OCI-LY7 (cell line): ENCODE measurements at regions not wholly inside any gene's neighbourhood (a gene's known extent, or its start where the extent isn't known, plus 50 kb on each side); places are given as distances from the start of the nearest gene placed in this dataset.

Experiments used
- BruUV-seq: library from RNA; stranded (reverse); fragments of 400-500 nt; replicated peaks from 2 replicates; lab custom pipeline; 2021; lab: Mats Ljungman, UMichigan
- CTCF ChIA-PET: fragments of 300-600 bp; sonication (Branson Sonifier 250); formaldehyde crosslinking; loops from one replicate; lab custom pipeline; 2022; ENCODE audit warnings: antibody characterized with exemption; ENCODE audit not compliant: unreplicated experiment; lab: Charles Lee
- POLR2A ChIA-PET: fragments of 300-600 bp; sonication (Branson Sonifier 250); formaldehyde crosslinking; loops from one replicate; lab custom pipeline; 2022; ENCODE audit warnings: antibody characterized with exemption; lab: Charles Lee
- DNase-seq: peaks from one replicate; pipeline ENCODE4 v3.0.0-alpha.2; 2015; ENCODE audit warnings: low spot score
- H2AFZ ChIP-seq: fragments of 200-600 bp; sonication (generic), shearing (Covaris generic); 2 replicates; pipeline ENCODE4 v1.6.1; 2014; ENCODE audit warnings: mild to moderate bottlenecking, antibody characterized with exemption, low read length, moderate library complexity
- H3K27ac ChIP-seq: fragments of 200-600 bp; sonication (generic); 2 replicates; pipeline ENCODE4 v1.5.1; 2014; ENCODE audit warnings: mixed run types, low read depth, mild to moderate bottlenecking, moderate library complexity, low read length, inconsistent platforms; ENCODE audit not compliant: poor library complexity, severe bottlenecking
- H3K36me3 ChIP-seq: fragments of 200-600 bp; sonication (generic); 2 replicates; pipeline ENCODE4 v1.6.1; 2014; ENCODE audit warnings: mild to moderate bottlenecking, antibody characterized with exemption, low read length, moderate library complexity, mixed read lengths; ENCODE audit not compliant: insufficient read depth
- H3K4me1 ChIP-seq: fragments of 200-600 bp; sonication (generic); 2 replicates; pipeline ENCODE4 v1.5.1; 2014; ENCODE audit warnings: mild to moderate bottlenecking, low read length; ENCODE audit not compliant: insufficient read depth, poor library complexity, severe bottlenecking
- H3K4me2 ChIP-seq: fragments of 200-600 bp; sonication (generic); 2 replicates; pipeline ENCODE4 v1.6.1; 2014; ENCODE audit warnings: mild to moderate bottlenecking, low read length
- H3K4me3 ChIP-seq: fragments of 200-600 bp; sonication (generic); 2 replicates; pipeline ENCODE4 v1.5.1; 2014; ENCODE audit warnings: mild to moderate bottlenecking, low read depth, low read length; ENCODE audit not compliant: poor library complexity, severe bottlenecking
- H3K79me2 ChIP-seq: fragments of 200-600 bp; sonication (generic); 2 replicates; pipeline ENCODE4 v1.6.1; 2016; ENCODE audit warnings: low read depth, mild to moderate bottlenecking, low read length, moderate library complexity, mixed read lengths; ENCODE audit not compliant: insufficient read depth
- H3K9me2 ChIP-seq: fragments of 200-600 bp; sonication (generic); 2 replicates; pipeline ENCODE4 v1.6.1; 2016; ENCODE audit warnings: mild to moderate bottlenecking, low read length, mixed read lengths; ENCODE audit not compliant: insufficient read depth
- H3K9me3 ChIP-seq: fragments of 200-600 bp; sonication (generic); 2 replicates; pipeline ENCODE4 v1.6.1; 2014; ENCODE audit warnings: mild to moderate bottlenecking, mixed run types, low read length, mixed read lengths
- H4K20me1 ChIP-seq: fragments of 200-600 bp; sonication (generic); 2 replicates; pipeline ENCODE4 v1.6.1; 2014; ENCODE audit warnings: mild to moderate bottlenecking, antibody characterized with exemption, low read length, moderate library complexity, mixed read lengths; ENCODE audit not compliant: insufficient read depth
- EZH2phosphoT487 ChIP-seq: fragments of 200-600 bp; sonication (generic); IDR thresholded peaks from 2 replicates; pipeline ENCODE4 v1.6.1; 2018; ENCODE audit warnings: low read depth, borderline replicate concordance, mild to moderate bottlenecking, mixed run types, antibody characterized with exemption, low read length, moderate library complexity, mixed read lengths
- intact Hi-C: fragments of 100-400 bp; cut with micrococcal nuclease; formaldehyde crosslinking; loops from one replicate; pipeline ENCODE4 v1.10.0; 2022; ENCODE audit not compliant: unreplicated experiment
- TF ChIP-seq, protein P1 (sequence below): fragments of 200-600 bp; sonication (generic); conservative IDR thresholded peaks from 2 replicates; pipeline ENCODE4 v1.5.1; 2014; ENCODE audit warnings: mild to moderate bottlenecking, antibody characterized with exemption, low read length, moderate library complexity, mixed read lengths

DNA sequence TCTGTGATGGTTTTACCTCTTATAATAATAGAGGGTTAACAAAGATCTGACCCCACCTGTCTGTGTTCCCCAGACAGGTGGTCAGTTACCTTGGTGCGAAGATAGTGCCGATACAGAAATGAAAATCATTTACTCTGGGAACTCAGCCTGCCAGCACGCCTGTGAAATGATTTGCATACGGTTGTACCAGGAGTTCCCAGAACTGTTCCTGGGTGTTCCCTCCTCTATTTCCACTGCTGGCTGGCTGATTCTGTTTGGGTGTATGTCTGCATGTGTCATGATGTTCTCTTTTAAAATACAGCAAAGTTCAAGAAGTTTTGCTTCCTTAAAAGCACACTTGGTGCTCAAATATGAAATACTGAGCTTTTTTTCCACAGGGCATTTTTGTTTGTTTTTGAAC lies 527.1 kb downstream of the FGF9 start:
- H3K79me2 ChIP-seq: no peaks in the 10 kb centered on the region
- no peaks in the 10 kb centered on the region for H4K20me1 ChIP-seq
- no TSS peak for BruUV-seq
- H3K4me1 ChIP-seq: no peaks in the 10 kb centered on the region
- no peak for TF ChIP-seq EZH2phosphoT487
- TF ChIP-seq, protein P1, sequence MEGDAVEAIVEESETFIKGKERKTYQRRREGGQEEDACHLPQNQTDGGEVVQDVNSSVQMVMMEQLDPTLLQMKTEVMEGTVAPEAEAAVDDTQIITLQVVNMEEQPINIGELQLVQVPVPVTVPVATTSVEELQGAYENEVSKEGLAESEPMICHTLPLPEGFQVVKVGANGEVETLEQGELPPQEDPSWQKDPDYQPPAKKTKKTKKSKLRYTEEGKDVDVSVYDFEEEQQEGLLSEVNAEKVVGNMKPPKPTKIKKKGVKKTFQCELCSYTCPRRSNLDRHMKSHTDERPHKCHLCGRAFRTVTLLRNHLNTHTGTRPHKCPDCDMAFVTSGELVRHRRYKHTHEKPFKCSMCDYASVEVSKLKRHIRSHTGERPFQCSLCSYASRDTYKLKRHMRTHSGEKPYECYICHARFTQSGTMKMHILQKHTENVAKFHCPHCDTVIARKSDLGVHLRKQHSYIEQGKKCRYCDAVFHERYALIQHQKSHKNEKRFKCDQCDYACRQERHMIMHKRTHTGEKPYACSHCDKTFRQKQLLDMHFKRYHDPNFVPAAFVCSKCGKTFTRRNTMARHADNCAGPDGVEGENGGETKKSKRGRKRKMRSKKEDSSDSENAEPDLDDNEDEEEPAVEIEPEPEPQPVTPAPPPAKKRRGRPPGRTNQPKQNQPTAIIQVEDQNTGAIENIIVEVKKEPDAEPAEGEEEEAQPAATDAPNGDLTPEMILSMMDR: no peak
- no peak overlapping the region for H3K27ac ChIP-seq
- no peak overlapping the region for H2AFZ ChIP-seq
- H3K4me3 ChIP-seq: no peak overlapping the region
- no peaks in the 10 kb centered on the region for H3K36me3 ChIP-seq
- intact Hi-C loops: no loop called here
- no peak overlapping the region for H3K4me2 ChIP-seq
- ChIA-PET CTCF (no interaction called here), POLR2A (no interaction called here)
- H3K9me2 ChIP-seq: no peaks in the 10 kb centered on the region
- H3K9me3 ChIP-seq: no peaks in the 10 kb centered on the region
- DNase-seq: no peak

DNA sequence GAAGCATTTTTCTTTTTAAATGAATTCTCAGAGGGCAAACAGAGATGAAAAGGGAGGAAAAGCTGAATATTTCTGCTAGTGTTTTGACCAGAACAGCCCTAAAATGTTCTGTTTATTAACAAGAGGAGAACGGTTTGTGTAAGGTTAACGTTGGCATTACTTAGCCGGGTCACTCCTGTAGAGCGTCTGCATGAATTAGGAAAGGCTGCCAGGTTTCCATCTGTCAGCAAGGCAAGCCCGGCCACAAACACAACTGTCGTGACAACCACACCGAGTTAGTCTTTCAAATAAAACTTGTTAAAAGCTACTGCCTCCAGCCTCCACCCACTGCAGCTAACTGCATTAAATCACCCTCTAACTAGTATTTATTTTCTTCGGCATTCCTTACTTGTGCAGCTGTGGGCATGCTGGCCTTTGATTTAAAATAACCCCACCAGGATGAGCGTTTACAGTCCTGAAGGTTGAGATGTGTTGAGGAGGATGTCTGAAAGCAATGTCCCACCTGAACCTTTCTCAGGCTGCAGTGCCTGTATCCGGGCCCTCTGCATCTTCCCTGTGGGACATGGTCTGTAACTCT lies 527.9 kb downstream of the FGF9 start:
- Histone ChIP-seq H2AFZ (no peak overlapping the region), H3K9me3 (no peaks in the 10 kb centered on the region), H3K4me1 (no peaks in the 10 kb centered on the region), H4K20me1 (no peaks in the 10 kb centered on the region), H3K4me3 (no peak overlapping the region), H3K79me2 (no peaks in the 10 kb centered on the region), H3K36me3 (no peaks in the 10 kb centered on the region), H3K9me2 (no peaks in the 10 kb centered on the region), H3K27ac (no peak overlapping the region), H3K4me2 (no peak overlapping the region)
- no peak for DNase-seq
- no peak for TF ChIP-seq EZH2phosphoT487
- TF ChIP-seq, protein P1: no peak
- no TSS peak for BruUV-seq
- POLR2A ChIA-PET: interaction anchor here (0.5 to 0.6 kb wide), 2 partner anchors 59 to 805 kb away, joined by 3 read pairs; no protein-coding TSS in a partner anchor
- intact Hi-C loops: no loop called here
- CTCF ChIA-PET: no interaction called here

DNA sequence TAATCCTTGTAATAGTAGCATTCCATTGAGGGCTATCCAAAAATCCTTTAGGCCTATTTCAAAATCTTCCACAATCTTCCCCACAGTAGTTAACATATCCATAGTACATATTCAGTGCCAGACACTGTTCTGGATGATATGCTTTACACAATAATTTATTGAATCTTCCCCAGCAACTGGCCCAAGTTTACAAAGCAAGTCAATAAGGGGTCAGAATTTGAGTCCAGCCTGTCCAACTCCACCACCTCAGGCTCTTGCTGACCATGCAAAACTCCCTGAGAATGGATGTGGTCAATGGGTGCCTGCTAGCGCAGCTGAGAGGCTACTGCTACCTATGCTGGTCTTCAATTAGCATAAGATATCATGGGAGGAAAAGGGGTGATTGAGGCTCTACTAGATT lies 529.6 kb downstream of the FGF9 start:
- intact Hi-C loops: no loop called here
- no peak overlapping the region for H3K27ac ChIP-seq
- CTCF ChIA-PET: no interaction called here
- no TSS peak for BruUV-seq
- no peak overlapping the region for H3K4me3 ChIP-seq
- no peak for TF ChIP-seq EZH2phosphoT487
- TF ChIP-seq, protein P1: no peak
- no peak overlapping the region for H2AFZ ChIP-seq
- no peak for DNase-seq
- H3K9me3 ChIP-seq: no peaks in the 10 kb centered on the region
- H3K79me2 ChIP-seq: no peaks in the 10 kb centered on the region
- H3K36me3 ChIP-seq: no peaks in the 10 kb centered on the region
- H3K9me2 ChIP-seq: no peaks in the 10 kb centered on the region
- H4K20me1 ChIP-seq: no peaks in the 10 kb centered on the region
- H3K4me1 ChIP-seq: no peaks in the 10 kb centered on the region
- H3K4me2 ChIP-seq: no peak overlapping the region
- POLR2A ChIA-PET: no interaction called here
